Vagina (tissue), 2 donors: ENCODE measurements at regions not wholly inside any gene's neighbourhood (a gene's known extent, or its start where the extent isn't known, plus 50 kb on each side); places are given as distances from the start of the nearest gene placed in this dataset.

Source experiments
- POLR2A ChIP-seq, 2 donors: fragments of 450-650 bp; IDR thresholded peaks; one replicate each; pipeline ENCODE4 v1.6.1; 2017; ENCODE audit warnings: antibody characterized with exemption in 2 of 2, mild to moderate bottlenecking in 2 of 2, moderate library complexity in 2 of 2
- TF ChIP-seq, protein P1 (sequence below), 3 experiments: fragments of 450-650 bp in 2 of 3; fragments of 200-600 bp in 1 of 3; sonication (generic) in 1 of 3; IDR thresholded peaks; one replicate each; pipeline ENCODE4 v1.5.1; 2017 to 2019; ENCODE audit warnings: antibody characterized with exemption in 3 of 3, mild to moderate bottlenecking in 2 of 3, moderate library complexity in 2 of 3

DNA sequence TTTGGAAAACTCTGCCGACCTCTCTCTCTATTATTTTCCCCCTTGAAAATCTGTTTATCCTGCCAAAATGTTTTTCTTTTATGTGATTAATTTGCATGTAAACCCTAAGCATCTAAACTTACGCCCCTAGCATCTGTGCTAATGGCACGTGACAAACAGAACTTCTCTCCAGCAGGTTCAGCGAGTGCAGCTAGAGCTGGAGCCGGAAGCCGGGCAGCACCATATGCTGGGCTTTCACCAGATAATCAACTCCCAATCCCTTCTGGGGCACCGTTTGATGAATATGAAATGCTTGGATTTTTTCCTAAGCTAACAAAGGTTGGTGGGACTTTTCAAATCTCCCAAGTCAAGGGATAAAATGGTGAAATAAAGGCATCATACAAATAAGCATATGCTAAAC, 667.5 kb upstream of the TMEM132C start:
- TF ChIP-seq, protein P1, sequence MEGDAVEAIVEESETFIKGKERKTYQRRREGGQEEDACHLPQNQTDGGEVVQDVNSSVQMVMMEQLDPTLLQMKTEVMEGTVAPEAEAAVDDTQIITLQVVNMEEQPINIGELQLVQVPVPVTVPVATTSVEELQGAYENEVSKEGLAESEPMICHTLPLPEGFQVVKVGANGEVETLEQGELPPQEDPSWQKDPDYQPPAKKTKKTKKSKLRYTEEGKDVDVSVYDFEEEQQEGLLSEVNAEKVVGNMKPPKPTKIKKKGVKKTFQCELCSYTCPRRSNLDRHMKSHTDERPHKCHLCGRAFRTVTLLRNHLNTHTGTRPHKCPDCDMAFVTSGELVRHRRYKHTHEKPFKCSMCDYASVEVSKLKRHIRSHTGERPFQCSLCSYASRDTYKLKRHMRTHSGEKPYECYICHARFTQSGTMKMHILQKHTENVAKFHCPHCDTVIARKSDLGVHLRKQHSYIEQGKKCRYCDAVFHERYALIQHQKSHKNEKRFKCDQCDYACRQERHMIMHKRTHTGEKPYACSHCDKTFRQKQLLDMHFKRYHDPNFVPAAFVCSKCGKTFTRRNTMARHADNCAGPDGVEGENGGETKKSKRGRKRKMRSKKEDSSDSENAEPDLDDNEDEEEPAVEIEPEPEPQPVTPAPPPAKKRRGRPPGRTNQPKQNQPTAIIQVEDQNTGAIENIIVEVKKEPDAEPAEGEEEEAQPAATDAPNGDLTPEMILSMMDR (IDR thresholded peaks at IDR 0.05) = no peak
- no peak for TF ChIP-seq POLR2A (IDR thresholded peaks at IDR 0.05)
